DND-41 (cell line): ENCODE measurements at regions not wholly inside any gene's neighbourhood (a gene's known extent, or its start where the extent isn't known, plus 50 kb on each side); places are given as distances from the start of the nearest gene placed in this dataset.

ENCODE experiments used
- CTCF ChIP-seq: IDR thresholded peaks from 2 replicates; pipeline ENCODE4 v1.5.1; 2012; ENCODE audit warnings: borderline replicate concordance, low read length, moderate library complexity, mild to moderate bottlenecking; ENCODE audit not compliant: poor library complexity, severe bottlenecking; ENCODE audit errors: extremely low read depth
- EZH2 ChIP-seq: IDR thresholded peaks from 3 replicates; pipeline ENCODE4 v1.6.1; 2012; ENCODE audit warnings: borderline replicate concordance, low read depth, mild to moderate bottlenecking, moderate library complexity, low read length, inconsistent platforms; ENCODE audit not compliant: severe bottlenecking

- TF ChIP-seq CTCF (no peak), EZH2 (no peak)
These were observed 692.8 kb upstream of the ZNF608 start for GRCh38 chr5:125439243-125439642.
